OCI-LY1 (cell line): ENCODE measurements at regions not wholly inside any gene's neighbourhood (a gene's known extent, or its start where the extent isn't known, plus 50 kb on each side); places are given as distances from the start of the nearest gene placed in this dataset.

Experiments used
- H2AFZ ChIP-seq: fragments of 200-600 bp; sonication (generic), shearing (Covaris generic); 2 replicates; pipeline ENCODE4 v1.6.0; 2014; ENCODE audit warnings: antibody characterized with exemption, mild to moderate bottlenecking, low read length
- H3F3A ChIP-seq: fragments of 200-600 bp; sonication (generic), shearing (Covaris generic); 2 replicates; pipeline ENCODE4 v1.6.0; 2014; ENCODE audit warnings: mild to moderate bottlenecking, antibody characterized with exemption, low read length, moderate library complexity; ENCODE audit not compliant: insufficient read depth
- H3K27ac ChIP-seq: fragments of 200-600 bp; sonication (generic); 2 replicates; pipeline ENCODE4 v1.5.1; 2014; ENCODE audit warnings: low read length, mixed run types, mild to moderate bottlenecking, low read depth; ENCODE audit not compliant: poor library complexity, severe bottlenecking
- H3K27me3 ChIP-seq: fragments of 200-600 bp; sonication (generic); 2 replicates; pipeline ENCODE4 v1.6.0; 2014; ENCODE audit warnings: antibody characterized with exemption, mild to moderate bottlenecking, low read length, moderate library complexity; ENCODE audit not compliant: insufficient read depth
- H3K36me3 ChIP-seq: fragments of 200-600 bp; sonication (generic); 2 replicates; pipeline ENCODE4 v1.6.1; 2014; ENCODE audit warnings: mild to moderate bottlenecking, antibody characterized with exemption, low read length, moderate library complexity, mixed read lengths; ENCODE audit not compliant: insufficient read depth
- H3K4me1 ChIP-seq: fragments of 200-600 bp; sonication (generic); 2 replicates; pipeline ENCODE4 v1.5.1; 2014; ENCODE audit warnings: mild to moderate bottlenecking, low read length, moderate library complexity; ENCODE audit not compliant: insufficient read depth, severe bottlenecking
- H3K4me2 ChIP-seq: fragments of 200-600 bp; sonication (generic), shearing (Covaris generic); 2 replicates; pipeline ENCODE4 v1.6.1; 2014; ENCODE audit warnings: low read length
- H3K4me3 ChIP-seq: fragments of 200-600 bp; sonication (generic); 2 replicates; pipeline ENCODE4 v1.5.1; 2014; ENCODE audit warnings: low read length, low read depth, mild to moderate bottlenecking, mixed read lengths; ENCODE audit not compliant: poor library complexity, severe bottlenecking
- H3K79me2 ChIP-seq: fragments of 200-600 bp; shearing (Covaris generic); 2 replicates; pipeline ENCODE4 v1.6.1; 2016; ENCODE audit warnings: mixed run types, low read length, mixed read lengths; ENCODE audit not compliant: insufficient read depth
- H3K9ac ChIP-seq: fragments of 200-600 bp; sonication (generic), shearing (Covaris generic); 2 replicates; pipeline ENCODE4 v1.6.1; 2014; ENCODE audit warnings: mild to moderate bottlenecking, low read length, mixed read lengths
- H3K9me2 ChIP-seq: fragments of 200-600 bp; sonication (generic), shearing (Covaris generic); 2 replicates; pipeline ENCODE4 v1.6.1; 2014; ENCODE audit warnings: low read depth, mild to moderate bottlenecking, low read length, mixed read lengths
- H3K9me3 ChIP-seq: fragments of 200-600 bp; shearing (Covaris generic); 2 replicates; pipeline ENCODE4 v1.6.1; 2014; ENCODE audit warnings: low read length, mixed read lengths
- H4K20me1 ChIP-seq: fragments of 200-600 bp; sonication (generic), shearing (Covaris generic); 2 replicates; pipeline ENCODE4 v1.6.0; 2016; ENCODE audit warnings: mild to moderate bottlenecking, low read length; ENCODE audit not compliant: insufficient read depth
- CTCF ChIP-seq: fragments of 200-600 bp; sonication (generic), shearing (Covaris generic); IDR thresholded peaks from 2 replicates; pipeline ENCODE4 v1.5.1; 2017; ENCODE audit warnings: mild to moderate bottlenecking, antibody characterized with exemption, low read length, moderate library complexity, mixed read lengths
- EZH2 ChIP-seq: fragments of 200-600 bp; sonication (generic), shearing (Covaris generic); IDR thresholded peaks from 2 replicates; pipeline ENCODE4 v1.8.0; 2017; ENCODE audit warnings: borderline replicate concordance, mixed run types, mild to moderate bottlenecking, antibody characterized with exemption, low read length, moderate library complexity, mixed read lengths

DNA sequence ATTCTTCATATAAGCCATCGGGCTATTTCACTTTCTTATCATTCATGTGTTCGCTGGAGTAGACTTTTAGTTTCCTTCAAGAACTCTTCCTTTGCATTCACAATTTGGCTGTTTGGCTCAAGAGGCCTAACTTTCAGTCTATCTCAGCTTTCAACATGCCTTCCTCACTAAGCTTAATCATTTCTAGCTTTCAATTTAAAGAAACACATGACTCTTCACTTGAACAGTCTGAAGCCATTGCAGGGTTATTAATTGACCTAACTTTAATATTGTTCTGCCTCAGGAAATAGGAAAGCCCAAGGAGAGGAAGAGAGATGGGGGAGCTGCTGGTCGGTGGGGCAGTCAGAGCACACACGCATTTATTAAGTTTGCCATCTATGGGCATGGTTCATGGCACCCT is 158.1 kb downstream of the SUCLA2 start:
- Histone ChIP-seq H3K79me2 (no peaks in the 10 kb centered on the region), H3K36me3 (no peaks in the 10 kb centered on the region), H3K4me2 (no peak overlapping the region), H2AFZ (no peak overlapping the region), H3K9me3 (no peaks in the 10 kb centered on the region), H3K9ac (no peak overlapping the region), H3K4me3 (no peak overlapping the region), H4K20me1 (no peaks in the 10 kb centered on the region), H3K4me1 (no peaks in the 10 kb centered on the region), H3F3A (no peaks in the 10 kb centered on the region), H3K9me2 (no peaks in the 10 kb centered on the region), H3K27me3 (no peaks in the 10 kb centered on the region), H3K27ac (no peak overlapping the region)
- TF ChIP-seq EZH2 (no peak), CTCF (no peak)

- no peak overlapping the region for H2AFZ ChIP-seq
- H3F3A ChIP-seq, result no peaks in the 10 kb centered on the region
- no peak overlapping the region for H3K9ac ChIP-seq
- no peak overlapping the region for H3K4me3 ChIP-seq
- H3K79me2 ChIP-seq, result no peaks in the 10 kb centered on the region
- H4K20me1 ChIP-seq, result no peaks in the 10 kb centered on the region
- TF ChIP-seq CTCF (no peak), EZH2 (no peak)
- H3K4me2 ChIP-seq, result no peak overlapping the region
- H3K4me1 ChIP-seq, result no peaks in the 10 kb centered on the region
- no peaks in the 10 kb centered on the region for H3K9me3 ChIP-seq
- no peaks in the 10 kb centered on the region for H3K36me3 ChIP-seq
- H3K9me2 ChIP-seq, result no peaks in the 10 kb centered on the region
- H3K27me3 ChIP-seq, result no peaks in the 10 kb centered on the region
- no peak overlapping the region for H3K27ac ChIP-seq
Measured at GRCh38 chr13:47841151-47841550, 159.9 kb downstream of the SUCLA2 start.

DNA sequence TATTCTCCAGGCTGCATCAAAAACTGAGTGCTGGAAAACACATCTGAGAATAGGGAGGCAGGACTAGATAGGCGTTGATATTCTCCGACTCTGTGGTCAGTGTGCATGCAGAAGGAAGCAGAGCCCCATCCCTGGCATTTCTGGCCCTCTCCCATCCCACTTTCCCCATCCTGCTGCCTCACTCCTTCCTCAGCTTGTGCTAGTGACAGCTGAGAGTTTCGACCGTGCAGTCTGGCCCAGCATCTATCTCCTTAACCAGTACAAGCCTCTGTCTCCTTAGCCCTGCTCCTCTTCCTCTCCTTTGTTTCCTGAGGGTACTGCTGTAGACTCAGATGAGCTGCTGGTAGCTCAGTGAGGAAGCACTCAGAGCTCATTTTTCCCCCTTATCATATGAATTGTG is 163.2 kb downstream of the SUCLA2 start:
- no peak overlapping the region for H3K9ac ChIP-seq
- H3K27ac ChIP-seq, result no peak overlapping the region
- TF ChIP-seq CTCF (no peak), EZH2 (no peak)
- no peaks in the 10 kb centered on the region for H3K4me1 ChIP-seq
- H3K79me2 ChIP-seq, result no peaks in the 10 kb centered on the region
- no peaks in the 10 kb centered on the region for H3F3A ChIP-seq
- no peaks in the 10 kb centered on the region for H3K27me3 ChIP-seq
- H3K9me3 ChIP-seq, result no peaks in the 10 kb centered on the region
- no peak overlapping the region for H2AFZ ChIP-seq
- no peaks in the 10 kb centered on the region for H3K9me2 ChIP-seq
- no peaks in the 10 kb centered on the region for H4K20me1 ChIP-seq
- no peaks in the 10 kb centered on the region for H3K36me3 ChIP-seq
- no peak overlapping the region for H3K4me2 ChIP-seq
- no peak overlapping the region for H3K4me3 ChIP-seq
